Fibroblast of skin of back (primary cell): ENCODE measurements at regions not wholly inside any gene's neighbourhood (a gene's known extent, or its start where the extent isn't known, plus 50 kb on each side); places are given as distances from the start of the nearest gene placed in this dataset.

Experiments
- DNase-seq: peaks from one replicate; pipeline ENCODE4 v3.0.0-alpha.2; 2013

DNA sequence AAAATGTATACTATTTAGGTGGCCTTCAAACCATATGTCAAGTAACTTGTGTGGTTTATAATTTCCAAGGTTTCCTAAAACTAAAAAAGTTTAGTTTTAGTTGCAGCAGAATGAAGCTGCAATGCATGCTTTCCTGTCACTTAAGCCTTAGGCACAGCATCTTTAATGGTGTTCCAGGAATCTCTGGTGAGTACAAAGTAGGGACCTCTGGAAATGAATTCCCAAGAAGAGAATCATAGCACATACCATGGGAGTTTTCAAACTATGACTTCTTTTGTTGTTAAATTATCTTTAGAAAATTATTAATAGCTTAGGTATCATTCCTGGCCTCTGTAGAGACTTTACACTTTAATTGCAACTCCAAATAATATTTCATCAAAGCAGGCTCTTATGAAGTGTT lies 1005.9 kb upstream of the PABPC4L start:
- DNase-seq: peak; percentile 77

DNA sequence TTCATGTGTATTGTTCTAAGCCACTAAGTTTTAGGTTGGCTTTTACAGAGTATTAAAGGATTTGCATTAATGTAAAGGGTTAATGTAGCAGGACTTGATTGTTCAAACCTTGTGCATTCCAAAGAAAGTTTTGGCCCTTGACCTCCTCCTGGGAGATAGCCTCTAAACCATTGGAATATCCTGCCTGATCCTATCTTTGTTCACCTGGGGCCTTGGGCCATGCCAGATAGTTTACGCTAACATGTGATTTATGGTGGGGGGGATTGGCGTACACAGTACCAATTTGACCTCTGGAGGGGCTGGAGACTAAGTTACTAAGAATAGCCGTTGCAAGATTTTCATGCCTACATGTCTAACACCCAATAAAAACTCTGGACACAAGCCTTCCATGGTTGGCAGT lies 1002.7 kb upstream of the PABPC4L start:
- no peak for DNase-seq

DNA sequence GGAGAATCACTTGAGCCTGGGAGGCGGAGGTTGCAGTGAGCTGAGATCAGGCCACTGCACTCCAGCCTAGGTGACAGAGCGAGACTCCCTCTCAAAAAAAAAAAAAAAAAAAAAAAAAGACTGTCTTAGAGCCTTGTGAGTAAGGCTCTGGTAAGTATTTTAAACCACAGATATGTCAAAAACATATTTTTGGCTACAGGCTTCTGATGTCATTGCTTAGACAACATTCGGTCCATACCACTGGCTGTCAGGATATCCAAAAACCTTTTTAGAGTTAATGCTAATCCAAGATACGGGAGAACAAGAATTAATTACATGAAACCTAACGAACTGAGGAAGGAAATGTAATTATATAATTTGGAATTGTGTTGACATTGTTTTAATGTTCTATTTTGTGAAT lies 999.5 kb upstream of the PABPC4L start:
- DNase-seq: peak; percentile 90

DNA sequence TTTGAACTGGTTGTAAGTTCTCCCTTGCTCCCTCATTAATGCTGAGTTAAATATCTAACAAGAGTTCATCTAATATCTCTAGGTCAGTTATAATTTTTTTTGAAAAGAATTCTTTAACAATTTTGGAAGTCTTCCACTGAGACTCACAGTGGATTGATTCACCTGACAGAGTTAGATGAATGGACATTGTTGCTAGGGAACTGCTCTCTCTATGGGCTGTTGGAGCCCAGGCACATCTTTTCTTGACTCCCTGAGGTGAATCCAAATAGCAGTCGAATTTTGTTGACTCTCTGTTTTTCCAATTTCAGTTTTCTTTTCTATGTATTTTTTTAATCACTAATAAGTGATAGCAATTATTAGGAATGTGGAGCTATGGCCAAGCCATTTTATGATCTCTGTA lies 996.1 kb upstream of the PABPC4L start:
- no peak for DNase-seq

DNA sequence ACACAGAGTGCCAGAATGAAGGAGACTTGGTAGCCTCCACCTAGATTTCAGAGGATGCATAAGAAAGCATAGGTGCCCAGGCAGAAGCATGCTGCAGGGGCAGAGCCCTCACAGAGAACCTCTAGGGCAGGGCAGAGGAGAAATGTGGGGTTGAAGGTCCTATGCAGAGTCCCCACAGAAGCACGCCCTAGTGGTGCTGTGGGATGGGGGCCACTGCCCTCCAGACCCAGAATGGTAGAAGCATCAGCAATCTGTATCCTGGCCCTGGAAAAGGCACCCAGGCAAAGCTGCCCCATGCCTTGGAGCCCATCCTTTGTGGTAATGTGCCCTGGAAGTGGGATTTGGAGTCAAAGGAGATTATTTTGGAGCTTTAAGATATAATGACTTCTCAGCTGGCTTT lies 992.9 kb upstream of the PABPC4L start:
- DNase-seq: no peak

GRCh38 chr4:135192751-135193535 lies 991.4 kb upstream of the PABPC4L start:
- peak; percentile 85 for DNase-seq

DNA sequence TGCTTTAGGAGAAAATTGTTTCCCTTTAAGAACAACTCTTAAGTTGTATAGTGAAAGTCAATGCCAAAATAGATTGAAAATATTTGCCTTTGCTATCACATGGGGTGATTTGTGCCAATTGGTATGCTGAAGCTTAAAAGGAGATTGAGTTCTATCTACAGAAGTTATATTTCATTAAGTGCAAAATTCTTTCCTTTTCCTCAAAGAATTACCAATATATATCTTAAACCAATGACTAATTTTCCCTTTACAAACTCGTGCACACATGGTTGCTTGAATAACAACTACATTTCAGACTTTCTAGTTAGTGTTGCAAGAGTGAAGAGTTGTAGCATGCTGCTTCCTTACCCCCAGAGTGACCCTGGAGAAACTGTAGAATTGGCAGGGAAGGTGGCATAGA lies 990.0 kb upstream of the PABPC4L start:
- DNase-seq: peak; percentile 56

DNA sequence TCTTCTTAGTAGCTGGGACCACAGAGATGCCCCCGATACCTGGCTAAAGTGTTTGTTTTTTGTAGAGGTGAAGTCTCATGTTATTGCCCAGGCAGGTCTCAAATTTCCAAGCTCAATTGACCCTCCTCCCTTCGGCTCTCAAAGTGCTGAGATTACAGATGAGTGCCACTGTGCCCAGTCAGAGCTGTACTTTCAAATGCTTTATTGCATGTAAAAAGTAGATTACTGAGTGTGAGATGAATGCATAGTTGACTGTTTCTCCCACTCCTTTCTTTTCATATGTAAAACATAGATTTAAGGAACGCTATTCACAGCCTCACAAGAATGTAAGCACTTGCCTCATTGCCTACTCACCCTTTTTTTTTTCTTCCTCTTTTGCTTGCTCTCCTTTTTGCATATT lies 984.4 kb upstream of the PABPC4L start:
- no peak for DNase-seq

GRCh38 chr4:135185256-135185655 lies 983.7 kb upstream of the PABPC4L start:
- DNase-seq: no peak

GRCh38 chr4:135184715-135185114 lies 983.1 kb upstream of the PABPC4L start:
- no peak for DNase-seq

DNA sequence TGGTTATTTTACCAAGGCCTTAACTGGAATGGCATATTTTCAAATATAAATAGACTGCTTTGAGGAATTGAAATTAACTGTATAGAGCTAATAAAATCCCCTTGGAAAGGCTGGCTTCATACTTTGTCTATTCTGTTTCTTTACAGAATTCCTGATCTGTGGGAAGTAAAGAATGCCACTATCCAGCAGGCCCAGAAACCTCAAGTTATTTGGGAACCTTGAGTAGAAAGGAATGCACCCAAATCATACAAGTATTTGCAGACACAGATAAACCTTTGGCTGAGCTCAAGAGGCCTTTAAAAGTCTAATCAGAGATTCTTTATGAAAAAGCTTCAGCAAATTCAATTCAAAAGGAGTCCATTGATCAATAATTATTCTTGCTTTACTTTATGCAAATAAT lies 975.7 kb upstream of the PABPC4L start:
- DNase-seq: peak; percentile 76

DNA sequence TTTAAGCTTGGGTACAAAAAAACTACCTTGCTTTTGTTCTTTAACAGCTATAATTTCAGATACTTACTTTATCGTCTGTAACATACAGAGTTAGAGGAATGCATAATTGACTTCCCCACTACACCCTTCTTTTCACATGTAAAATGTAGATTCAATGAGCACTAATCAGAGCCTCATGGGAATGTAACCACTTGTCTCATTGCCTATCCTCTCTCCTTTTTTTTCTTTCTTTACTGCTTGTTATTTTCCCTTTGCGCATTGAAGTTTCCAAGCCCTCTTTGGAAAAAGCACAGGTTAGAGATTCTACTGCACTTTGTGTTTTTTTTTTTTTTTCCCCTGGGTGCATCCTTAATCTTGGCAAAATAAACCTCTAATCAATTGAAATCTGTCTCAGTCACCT lies 965.1 kb upstream of the PABPC4L start:
- DNase-seq: no peak

DNA sequence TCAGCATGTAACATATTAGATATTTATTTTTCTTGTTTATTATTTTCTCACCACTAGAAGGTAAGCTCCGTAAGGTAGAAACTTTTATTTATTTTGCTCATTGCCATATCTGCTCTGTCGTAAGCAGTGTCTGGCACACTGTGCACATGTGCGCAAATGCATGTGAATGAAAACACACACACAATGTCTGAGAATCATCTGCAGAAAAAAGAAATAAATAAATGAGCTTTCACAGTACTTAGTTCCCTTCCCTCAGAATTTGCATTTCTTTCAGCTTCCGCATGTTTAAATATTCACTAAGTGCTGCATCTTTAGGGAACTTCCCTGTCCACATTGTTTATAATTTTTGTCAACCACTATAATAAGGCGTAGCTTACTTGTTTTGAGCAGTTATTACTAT lies 963.0 kb upstream of the PABPC4L start:
- no peak for DNase-seq

DNA sequence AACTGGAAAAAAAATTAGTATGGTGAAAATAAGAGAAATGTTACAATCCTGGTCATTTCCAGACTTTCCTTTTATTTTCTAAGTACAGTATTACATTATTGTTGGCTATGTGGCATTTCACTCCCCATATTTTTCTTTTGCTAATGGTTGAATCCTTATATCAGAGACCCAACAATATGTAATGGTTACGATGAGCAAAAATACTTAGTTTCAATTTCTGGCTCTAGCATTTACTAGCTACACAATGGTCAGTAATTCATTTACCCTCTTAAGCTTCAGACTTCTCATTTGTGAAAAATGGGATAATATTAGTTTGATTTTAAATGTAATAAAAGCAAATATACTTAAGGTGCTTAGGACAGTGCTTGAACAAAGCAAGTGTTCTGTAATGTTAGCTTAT lies 942.9 kb upstream of the PABPC4L start:
- no peak for DNase-seq

DNA sequence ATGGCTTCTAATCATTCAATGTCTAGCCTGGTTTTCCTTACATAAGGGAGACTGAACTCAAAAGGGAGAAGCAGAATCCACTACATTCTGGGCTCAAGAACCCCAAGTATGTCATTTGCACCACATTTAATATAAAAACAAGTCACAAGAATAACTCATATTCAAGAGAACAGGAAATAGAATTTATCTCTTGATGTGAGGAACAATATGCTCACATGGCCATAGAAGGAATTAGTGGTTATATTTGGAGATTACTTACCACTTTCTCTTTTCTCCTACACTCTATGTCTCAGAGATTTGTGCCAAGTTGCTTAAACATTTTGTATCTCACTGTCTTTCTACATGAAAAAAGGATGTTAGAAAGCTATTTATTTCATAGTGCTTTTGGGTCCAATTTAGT lies 922.6 kb upstream of the PABPC4L start:
- no peak for DNase-seq

DNA sequence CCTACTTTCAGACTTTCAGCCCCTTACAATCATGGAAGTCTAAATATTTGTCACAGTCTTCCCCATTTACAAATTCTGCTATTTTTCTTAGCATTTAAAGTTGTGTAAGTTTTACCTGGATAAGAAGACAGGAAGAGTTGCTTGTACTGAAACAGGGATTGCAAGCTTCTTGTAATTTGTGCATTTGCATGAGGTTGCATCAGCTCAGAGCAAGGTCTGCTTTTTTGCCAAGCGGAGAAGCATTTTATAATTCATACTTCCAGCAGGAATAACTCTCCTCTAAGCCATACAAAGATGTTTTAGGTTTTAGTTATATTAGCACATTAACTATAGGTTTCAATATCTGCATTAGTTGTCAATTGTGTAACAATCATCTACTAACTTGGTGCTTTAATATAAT lies 922.0 kb upstream of the PABPC4L start:
- DNase-seq: peak; percentile 36

DNA sequence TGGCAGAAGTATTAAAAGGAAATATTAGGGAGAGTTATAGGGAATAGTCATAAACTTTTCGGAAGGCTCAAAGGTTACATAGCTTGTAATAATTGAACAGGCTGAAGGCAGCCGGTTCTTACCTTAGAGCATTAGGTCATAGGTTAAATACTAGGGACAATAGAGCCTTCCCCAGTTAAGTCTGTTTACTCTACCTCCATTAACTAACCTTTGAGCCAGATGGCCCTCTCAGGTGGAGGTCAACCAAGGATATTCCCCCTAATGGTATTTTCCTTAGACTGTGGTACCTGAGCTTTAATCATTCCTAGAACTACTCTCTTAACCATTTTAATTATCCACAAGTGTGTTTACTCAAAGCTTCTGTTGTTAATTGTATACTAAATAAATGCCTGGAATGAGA lies 920.9 kb upstream of the PABPC4L start:
- DNase-seq: no peak

GRCh38 chr4:135120195-135120594 lies 918.6 kb upstream of the PABPC4L start:
- DNase-seq: peak; percentile 42

GRCh38 chr4:135114079-135114478 lies 912.5 kb upstream of the PABPC4L start:
- DNase-seq: no peak

DNA sequence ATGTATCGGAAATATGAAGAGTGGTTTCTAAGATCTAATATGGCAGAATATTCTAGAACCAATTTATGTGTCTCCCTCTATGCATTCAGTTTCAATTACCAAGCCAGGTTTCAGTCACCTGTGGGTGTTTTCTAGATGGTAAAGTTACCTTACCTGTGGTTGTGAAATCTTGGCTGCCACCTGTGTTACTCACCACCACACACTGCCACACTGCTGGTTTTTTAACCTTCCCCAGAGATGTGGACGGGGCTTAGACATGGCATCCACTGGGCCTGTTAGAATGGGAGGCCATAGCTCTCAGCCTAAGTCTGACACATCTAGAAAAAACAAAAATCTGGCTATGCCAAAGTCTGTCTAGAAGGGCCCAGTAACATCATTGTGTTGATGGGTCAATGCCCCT lies 896.5 kb upstream of the PABPC4L start:
- DNase-seq: no peak

DNA sequence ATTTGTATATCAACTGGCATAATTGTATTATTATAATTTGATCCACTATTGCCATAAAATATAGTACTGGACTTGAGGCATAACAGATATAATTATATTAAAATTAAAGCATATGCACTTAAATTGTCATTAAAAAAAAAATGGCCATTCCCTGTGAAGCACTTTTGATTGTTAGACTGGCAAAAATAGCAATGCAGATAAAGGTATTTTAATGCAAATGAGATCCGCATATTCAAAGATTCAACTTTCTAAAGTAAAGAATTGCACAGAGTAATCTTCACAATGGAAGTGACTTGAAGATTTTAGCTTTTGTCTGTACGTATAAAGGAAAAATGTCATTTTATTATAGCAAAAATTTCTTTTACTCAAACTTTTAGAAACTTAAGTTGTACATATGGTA lies 871.8 kb upstream of the PABPC4L start:
- no peak for DNase-seq

DNA sequence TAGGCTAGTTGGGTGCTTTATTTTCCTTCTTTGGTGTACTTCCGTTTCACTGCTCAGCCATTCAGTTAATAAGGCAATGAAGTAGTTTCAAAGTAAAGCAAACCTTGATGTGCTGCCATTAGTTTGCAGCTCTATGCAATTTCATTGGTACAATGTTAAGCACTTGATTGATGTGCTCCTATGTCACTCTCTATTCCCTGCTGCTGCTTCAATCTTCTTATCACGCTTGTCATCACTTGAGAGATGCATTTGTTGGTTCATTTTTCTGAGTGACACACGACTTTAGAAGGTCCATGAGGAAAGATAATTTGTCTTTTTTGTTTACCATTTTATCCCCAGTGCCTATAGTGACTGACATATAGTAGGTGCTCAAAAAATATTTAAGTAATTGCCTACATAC lies 871.0 kb upstream of the PABPC4L start:
- DNase-seq: no peak

GRCh38 chr4:135065366-135065765 lies 863.8 kb upstream of the PABPC4L start:
- DNase-seq: peak; percentile 18

GRCh38 chr4:135050086-135050717 lies 848.6 kb upstream of the PABPC4L start:
- no peak for DNase-seq

DNA sequence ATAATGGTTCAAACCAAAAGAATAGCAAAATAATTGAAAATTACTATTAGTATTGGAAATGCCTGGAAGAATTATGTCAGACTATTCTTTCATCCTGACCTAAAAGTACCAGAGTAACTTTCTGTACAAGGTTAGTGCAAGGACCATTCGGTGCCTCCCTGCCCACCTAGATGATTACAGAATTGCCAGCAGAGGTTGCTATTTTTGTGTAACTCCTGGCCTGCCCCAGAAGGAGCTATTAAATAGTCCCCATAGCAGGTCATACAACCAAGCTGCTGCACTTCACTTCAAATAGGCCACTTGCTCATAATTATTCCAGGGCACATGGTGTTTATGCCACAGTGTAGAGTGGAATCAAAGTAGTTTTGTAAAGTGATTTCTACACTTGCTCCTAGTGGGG lies 831.1 kb upstream of the PABPC4L start:
- DNase-seq: no peak
